ENCODE measurements at regions not wholly inside any gene's neighbourhood (a gene's known extent, or its start where the extent isn't known, plus 50 kb on each side); places are given as distances from the start of the nearest gene placed in this dataset.

- Mint-ChIP-seq H3K4me1 (peaks cover 17 to 21% of the 10 kb centered on the region in 2 experiments), H3K36me3 (ENCODE audit: insufficient read depth in 1 of 3, low read depth in 3 of 3) (no peaks in the 10 kb centered on the region), H3K9me3 (no peaks in the 10 kb centered on the region), H3K27me3 (ENCODE audit: low read depth) (peaks cover 2% of the 10 kb centered on the region; the same call in 1 of the 2 replicates), H3K27ac (no peak overlapping the region), H3K4me3 (no peak overlapping the region)
- Histone ChIP-seq H2BK20ac (ENCODE audit: low read depth, low read length, poor library complexity, severe bottlenecking) (no peak overlapping the region), H3K4ac (ENCODE audit: low read depth, low read length) (no peak overlapping the region), H4K91ac (ENCODE audit: insufficient read length, low read depth, low read length) (no peak overlapping the region), H2BK120ac (ENCODE audit: low read depth, low read length, poor library complexity, severe bottlenecking) (no peak overlapping the region), H3K9ac (ENCODE audit: extremely low read depth, insufficient read length, low read length) (no peak overlapping the region), H2BK5ac (ENCODE audit: insufficient read length, low read length) (no peak overlapping the region), H3K27ac (ENCODE audit: insufficient read length, low read depth, low read length) (no peak overlapping the region), H3K9me3 (ENCODE audit: control insufficient read depth, low read depth, low read length) (no peaks in the 10 kb centered on the region), H3K56ac (ENCODE audit: insufficient read length, low read depth, low read length) (no peak overlapping the region), H2AFZ (ENCODE audit: low read length) (no peak overlapping the region), H2BK12ac (ENCODE audit: insufficient read length, low read depth, low read length) (no peak overlapping the region), H3K79me2 (ENCODE audit: insufficient read depth, low read length) (no peaks in the 10 kb centered on the region), H2BK15ac (ENCODE audit: low read depth, low read length) (no peak overlapping the region), H2AK5ac (ENCODE audit: insufficient read length, low read length) (no peak overlapping the region), H3K23ac (ENCODE audit: insufficient read length, low read depth, low read length) (no peak overlapping the region), H3T11ph (ENCODE audit: low read length) (no peak overlapping the region), H3K4me1 (ENCODE audit: insufficient read depth, low read length) (no peaks in the 10 kb centered on the region), H3K79me1 (ENCODE audit: insufficient read depth, low read depth, low read length, poor library complexity, severe bottlenecking) (no peaks in the 10 kb centered on the region), H3K23me2 (ENCODE audit: insufficient read length, low read depth, low read length, poor library complexity, severe bottlenecking) (no peaks in the 10 kb centered on the region), H4K20me1 (ENCODE audit: control insufficient read depth, insufficient read depth, insufficient read length) (no peaks in the 10 kb centered on the region), H3K14ac (ENCODE audit: insufficient read depth, low read length) (no peak overlapping the region), H4K8ac (replicated peaks; ENCODE audit: insufficient read length, low read depth, low read length) (no peak overlapping the region), H4K5ac (ENCODE audit: insufficient read length, low read depth, low read length) (no peak overlapping the region), H3K18ac (ENCODE audit: insufficient read length, low read depth, low read length) (no peak overlapping the region), H3K4me2 (ENCODE audit: insufficient read depth, insufficient read length, low read length) (no peak overlapping the region), H3K27me3 (ENCODE audit: insufficient read depth, low read length) (no peaks in the 10 kb centered on the region)
- TF ChIP-seq CTCF (conservative IDR thresholded peaks at IDR 0.05), result no peak
- DNase-seq, result no peak
- WGBS (ENCODE audit: extremely low coverage, insufficient read length, low lambda C conversion rate), result no CpG with 5 or more reads among the region's 3 CpGs
Observed at GRCh38 chr9:117649126-117649525, 55.1 kb upstream of the TLR4 start.
